ENCODE measurements at regions not wholly inside any gene's neighbourhood (a gene's known extent, or its start where the extent isn't known, plus 50 kb on each side); places are given as distances from the start of the nearest gene placed in this dataset.

GRCh38 chr5:166648736-166649135, 1642.7 kb upstream of the WWC1 start:
- H3K4me3 ChIP-seq (ENCODE audit: low read depth, low read length) = no peak overlapping the region
- no peak for TF ChIP-seq CTCF (IDR thresholded peaks at IDR 0.05; ENCODE audit: borderline replicate concordance, insufficient read depth, low read depth, low read length)

- H3K4me3 ChIP-seq (ENCODE audit: low read depth, low read length) = no peak overlapping the region
- TF ChIP-seq CTCF (IDR thresholded peaks at IDR 0.05; ENCODE audit: borderline replicate concordance, insufficient read depth, low read depth, low read length) = no peak
Observed at GRCh38 chr5:166649676-166650075, 1641.8 kb upstream of the WWC1 start.

GRCh38 chr5:166651234-166651633, 1640.2 kb upstream of the WWC1 start:
- no peak overlapping the region for H3K4me3 ChIP-seq (ENCODE audit: low read depth, low read length)
- TF ChIP-seq CTCF (IDR thresholded peaks at IDR 0.05; ENCODE audit: borderline replicate concordance, insufficient read depth, low read depth, low read length) = no peak

- no peak for TF ChIP-seq CTCF (IDR thresholded peaks at IDR 0.05; ENCODE audit: borderline replicate concordance, insufficient read depth, low read depth, low read length)
- no peak overlapping the region for H3K4me3 ChIP-seq (ENCODE audit: low read depth, low read length)
Observed at GRCh38 chr5:166671811-166672210, 1619.6 kb upstream of the WWC1 start.

GRCh38 chr5:166672431-166672830, 1619.0 kb upstream of the WWC1 start:
- TF ChIP-seq CTCF (IDR thresholded peaks at IDR 0.05; ENCODE audit: borderline replicate concordance, insufficient read depth, low read depth, low read length) = no peak
- no peak overlapping the region for H3K4me3 ChIP-seq (ENCODE audit: low read depth, low read length)

- TF ChIP-seq CTCF (IDR thresholded peaks at IDR 0.05; ENCODE audit: borderline replicate concordance, insufficient read depth, low read depth, low read length) = no peak
- H3K4me3 ChIP-seq (ENCODE audit: low read depth, low read length) = no peak overlapping the region
Observed at GRCh38 chr5:166677891-166678290, 1613.6 kb upstream of the WWC1 start.

GRCh38 chr5:166679331-166679730, 1612.1 kb upstream of the WWC1 start:
- no peak overlapping the region for H3K4me3 ChIP-seq (ENCODE audit: low read depth, low read length)
- no peak for TF ChIP-seq CTCF (IDR thresholded peaks at IDR 0.05; ENCODE audit: borderline replicate concordance, insufficient read depth, low read depth, low read length)

All from GM12875 (cell line).